Neural progenitor cell (in vitro differentiated cells): ENCODE measurements at regions not wholly inside any gene's neighbourhood (a gene's known extent, or its start where the extent isn't known, plus 50 kb on each side); places are given as distances from the start of the nearest gene placed in this dataset.

Experiments
- CTCF ChIP-seq: fragments of 200-600 bp; sonication (generic); IDR thresholded peaks from 2 replicates; pipeline ENCODE4 v1.5.1; 2017; ENCODE audit warnings: antibody characterized with exemption, mild to moderate bottlenecking
- EZH2 ChIP-seq: fragments of 200-600 bp; sonication (generic); IDR thresholded peaks from 2 replicates; pipeline ENCODE4 v1.6.1; 2017; ENCODE audit warnings: antibody characterized with exemption, mild to moderate bottlenecking, moderate library complexity
- EZH2phosphoT487 ChIP-seq: fragments of 200-600 bp; sonication (generic); IDR thresholded peaks from 2 replicates; pipeline ENCODE4 v1.6.1; 2017; ENCODE audit warnings: antibody characterized with exemption

- TF ChIP-seq CTCF: no peak
- TF ChIP-seq EZH2: no peak
- TF ChIP-seq EZH2phosphoT487: no peak
Measured at GRCh38 chr13:83732755-83733154, 149.5 kb downstream of the SLITRK1 start.
